ENCODE measurements at regions not wholly inside any gene's neighbourhood (a gene's known extent, or its start where the extent isn't known, plus 50 kb on each side); places are given as distances from the start of the nearest gene placed in this dataset.

DNA sequence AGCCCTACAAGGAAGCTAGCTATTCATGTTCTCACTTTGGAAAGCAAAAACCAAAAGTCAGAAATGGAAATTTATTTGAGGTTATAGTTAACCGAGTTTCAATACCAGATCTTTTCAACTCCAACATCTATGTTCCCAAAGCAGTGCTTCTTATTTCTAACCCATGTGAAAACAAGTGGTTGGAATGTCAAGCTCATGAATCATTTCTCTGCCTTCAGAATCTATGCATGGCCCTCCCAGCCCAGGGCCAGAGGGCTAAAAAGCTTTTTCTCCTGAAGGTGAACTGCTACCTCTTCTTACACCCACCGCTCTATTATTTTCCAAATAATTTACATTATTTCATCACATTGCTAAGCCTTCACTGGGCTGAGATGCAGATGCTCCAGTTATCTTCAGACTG is 158.4 kb downstream of the SP3 start:
- H3K4me3 ChIP-seq (ENCODE audit: low read depth, low read length), result no peak overlapping the region

DNA sequence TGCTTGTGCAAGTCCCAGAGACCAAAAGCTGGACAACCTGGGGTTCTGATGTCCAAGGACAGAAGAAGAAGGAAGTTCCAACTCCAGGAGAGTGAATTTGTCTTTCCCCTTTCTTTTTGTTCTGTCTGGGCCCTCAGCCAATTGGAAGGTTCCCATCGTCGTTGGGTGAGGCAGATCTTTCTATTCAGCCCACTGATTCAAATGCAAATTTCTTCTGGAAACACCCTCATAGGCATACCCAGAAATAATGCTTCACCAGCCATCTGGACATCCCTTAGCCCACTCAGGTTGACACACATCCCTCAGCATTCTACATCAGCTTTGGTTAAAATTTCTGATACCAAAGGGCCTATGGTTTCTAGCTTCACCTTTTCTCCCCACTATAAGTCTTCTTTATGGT is 156.5 kb downstream of the SP3 start:
- H3K4me3 ChIP-seq (ENCODE audit: low read depth, low read length), result no peak overlapping the region

DNA sequence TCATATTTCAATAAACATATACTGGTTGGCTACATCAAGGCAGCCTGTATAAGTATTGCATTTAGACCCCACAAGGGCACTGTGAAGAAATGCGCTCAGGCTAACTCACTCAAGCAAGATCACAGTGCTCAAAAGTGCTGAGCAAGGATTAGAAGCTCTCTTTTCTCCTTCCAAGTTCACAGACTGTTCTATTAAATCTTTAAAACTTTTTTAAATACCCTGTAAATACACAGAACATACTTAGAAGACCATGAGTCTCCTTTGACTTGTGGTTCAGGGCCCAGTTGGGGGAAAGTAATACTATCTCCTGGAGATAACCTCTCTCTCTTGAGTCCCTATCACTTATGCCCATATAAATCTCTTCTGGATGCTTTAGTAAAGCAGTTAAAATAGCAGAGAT is 152.9 kb downstream of the SP3 start:
- no peak overlapping the region for H3K4me3 ChIP-seq (ENCODE audit: low read depth, low read length)

GRCh38 chr2:173814306-173814705 is 150.9 kb downstream of the SP3 start:
- no peak overlapping the region for H3K4me3 ChIP-seq (ENCODE audit: low read depth, low read length)

GRCh38 chr2:173815772-173816171 is 149.4 kb downstream of the SP3 start:
- H3K4me3 ChIP-seq (ENCODE audit: low read depth, low read length), result no peak overlapping the region

DNA sequence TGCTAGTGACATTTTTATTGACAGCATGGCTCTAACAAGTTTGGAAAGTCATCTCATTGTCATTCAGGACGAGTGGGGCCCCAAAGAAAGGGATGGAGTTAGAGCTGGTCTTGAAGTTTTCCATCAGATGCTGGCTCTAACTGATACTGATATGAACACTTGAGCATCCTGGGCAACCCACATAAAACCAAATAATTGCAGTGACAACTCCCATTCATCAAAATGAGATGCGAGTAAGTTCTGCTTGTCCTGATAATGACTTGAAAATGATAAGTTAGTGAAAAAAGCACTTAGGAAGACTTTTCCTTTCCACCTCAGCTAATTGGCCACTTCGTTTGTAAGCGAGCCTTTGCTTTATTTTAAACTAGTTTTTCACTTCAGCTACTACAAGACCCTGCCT is 147.6 kb downstream of the SP3 start:
- no peak overlapping the region for H3K4me3 ChIP-seq (ENCODE audit: low read depth, low read length)

- H3K4me3 ChIP-seq (ENCODE audit: low read depth, low read length), result no peak overlapping the region
Measured at GRCh38 chr2:173818285-173818684, 146.9 kb downstream of the SP3 start.

- no peak overlapping the region for H3K4me3 ChIP-seq (ENCODE audit: low read depth, low read length)
Measured at GRCh38 chr2:173819852-173820251, 145.3 kb downstream of the SP3 start.

- no peak overlapping the region for H3K4me3 ChIP-seq (ENCODE audit: low read depth, low read length)
Measured at GRCh38 chr2:173821451-173821850, 143.7 kb downstream of the SP3 start.

GRCh38 chr2:173822889-173823542 is 142.2 kb downstream of the SP3 start:
- H3K4me3 ChIP-seq (ENCODE audit: low read depth, low read length), result no peak overlapping the region

GRCh38 chr2:173823543-173823939 is 141.6 kb downstream of the SP3 start:
- H3K4me3 ChIP-seq (ENCODE audit: low read depth, low read length), result no peak overlapping the region

DNA sequence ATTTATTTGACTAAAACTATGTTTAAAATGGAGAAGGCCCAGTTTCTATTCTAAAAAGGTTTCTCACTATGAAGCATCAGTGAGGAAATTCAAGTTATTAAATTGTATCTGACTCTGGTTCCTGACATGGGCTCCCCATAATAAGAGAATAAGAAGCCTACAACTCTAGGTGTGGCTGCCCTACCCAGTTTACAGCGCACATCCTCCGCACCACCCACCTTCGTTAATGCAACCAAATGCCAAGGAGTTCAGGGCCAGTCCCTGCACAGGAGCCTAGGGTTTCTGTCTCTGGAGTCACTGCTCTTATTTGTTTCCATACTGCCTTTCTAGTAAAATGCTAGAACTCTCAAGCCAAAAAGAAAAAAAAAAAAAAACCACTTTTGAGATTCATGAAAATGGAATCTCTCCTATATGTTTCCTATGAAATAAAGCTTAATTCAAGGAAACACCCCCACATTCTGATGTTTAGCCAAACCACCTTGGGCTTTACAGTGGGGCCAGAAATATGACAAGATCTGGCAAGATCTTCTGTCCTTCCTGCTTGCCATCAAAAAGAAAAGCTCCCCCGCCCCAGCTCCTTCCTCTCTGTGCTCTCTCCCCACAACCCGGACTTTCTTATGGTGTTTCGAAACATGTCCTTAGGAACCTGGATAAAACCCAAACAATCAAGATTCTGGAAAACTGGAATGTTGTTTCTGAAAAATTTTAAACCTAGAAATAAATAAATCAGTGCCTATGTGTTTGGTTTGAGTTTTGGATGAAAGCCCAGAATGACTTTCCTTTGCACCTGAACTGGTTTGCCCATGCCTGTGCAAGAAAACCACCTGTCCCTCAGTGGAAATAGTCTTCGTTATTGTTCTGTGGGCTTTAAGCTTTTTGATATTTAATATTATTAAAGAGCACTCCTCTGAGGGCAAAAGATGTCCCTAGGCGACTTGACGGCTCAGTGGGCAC is 136.7 kb downstream of the SP3 start:
- H3K4me3 ChIP-seq (ENCODE audit: low read depth, low read length), result no peak overlapping the region

DNA sequence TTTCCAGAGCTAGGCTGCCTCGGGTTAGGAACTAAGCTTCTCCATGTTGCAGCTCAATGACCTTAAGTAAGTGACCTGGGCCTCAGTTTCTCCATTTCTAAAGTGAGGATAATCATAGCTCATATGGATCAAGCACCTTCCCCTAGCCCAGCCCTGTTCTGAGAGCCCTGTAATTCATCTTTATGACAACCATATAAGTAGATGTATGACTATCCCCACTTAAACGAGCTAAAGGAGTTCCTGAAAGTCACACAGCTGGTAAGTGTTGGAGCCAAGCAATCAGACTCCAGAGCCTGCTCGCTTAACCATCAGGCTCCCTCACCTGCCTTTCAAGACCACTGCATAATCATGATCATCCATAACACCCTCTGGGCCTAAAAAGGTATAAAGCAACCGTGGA is 135.4 kb downstream of the SP3 start:
- H3K4me3 ChIP-seq (ENCODE audit: low read depth, low read length), result no peak overlapping the region

GRCh38 chr2:173830170-173830569 is 135.0 kb downstream of the SP3 start:
- no peak overlapping the region for H3K4me3 ChIP-seq (ENCODE audit: low read depth, low read length)

- H3K4me3 ChIP-seq (ENCODE audit: low read depth, low read length), result no peak overlapping the region
Measured at GRCh38 chr2:173831312-173832229, 133.6 kb downstream of the SP3 start.

DNA sequence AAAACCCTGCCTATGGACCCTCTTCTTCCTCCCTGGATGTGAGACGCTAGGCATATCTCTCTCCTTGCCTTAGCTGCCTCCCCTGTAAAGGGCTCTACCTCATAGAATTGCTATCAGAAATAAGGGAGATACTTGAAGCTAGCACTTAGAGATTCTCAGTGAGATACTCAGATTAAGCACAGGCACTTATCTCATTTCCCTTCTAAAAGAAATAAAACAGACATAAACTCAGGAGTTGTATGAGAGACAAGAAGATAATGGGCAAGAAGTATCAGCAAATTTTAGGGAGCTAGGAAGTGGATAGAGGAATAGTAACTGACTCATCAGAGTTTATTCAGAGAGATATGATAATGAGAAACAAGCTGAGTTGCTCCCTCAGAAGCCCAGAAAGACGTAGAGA is 131.0 kb downstream of the SP3 start:
- H3K4me3 ChIP-seq (ENCODE audit: low read depth, low read length), result no peak overlapping the region

DNA sequence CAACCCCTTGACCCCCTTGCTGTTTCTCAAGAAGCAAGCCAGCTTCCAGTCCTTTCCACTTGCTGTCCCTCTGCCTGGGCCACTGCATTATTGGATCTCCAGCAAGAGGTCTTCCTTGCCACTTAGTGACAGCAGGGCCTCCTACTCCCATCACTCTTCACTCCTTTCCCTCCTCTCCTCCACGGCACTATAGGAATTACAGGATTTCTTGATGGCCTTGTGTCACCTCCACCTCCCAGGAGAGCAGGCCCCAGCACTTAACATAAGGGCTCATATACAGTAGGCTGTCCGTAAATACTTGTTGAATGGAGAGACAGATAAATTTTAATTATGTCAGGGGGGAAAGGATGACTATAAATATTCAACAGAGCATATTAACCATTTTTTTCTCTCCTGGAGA is 129.4 kb downstream of the SP3 start:
- no peak overlapping the region for H3K4me3 ChIP-seq (ENCODE audit: low read depth, low read length)

DNA sequence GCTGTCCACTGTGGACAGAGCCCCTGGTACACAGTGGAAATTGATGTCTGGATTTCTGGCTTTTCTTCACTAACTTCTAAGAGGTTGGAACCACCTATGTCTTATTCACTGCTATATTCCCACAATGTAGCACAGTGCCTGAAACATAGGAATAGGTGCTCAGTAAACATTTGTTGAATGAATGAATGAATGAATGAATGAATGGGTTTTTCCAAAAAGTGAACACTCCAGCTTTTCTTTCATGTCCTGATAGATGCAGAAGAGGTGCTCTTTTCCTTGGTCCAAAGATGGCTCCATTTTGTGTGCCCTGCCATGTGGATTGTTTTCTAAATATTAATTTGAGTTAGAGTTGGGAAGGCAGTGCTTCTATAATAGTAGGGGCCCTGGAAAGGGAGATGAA is 124.1 kb downstream of the SP3 start:
- H3K4me3 ChIP-seq (ENCODE audit: low read depth, low read length), result no peak overlapping the region

DNA sequence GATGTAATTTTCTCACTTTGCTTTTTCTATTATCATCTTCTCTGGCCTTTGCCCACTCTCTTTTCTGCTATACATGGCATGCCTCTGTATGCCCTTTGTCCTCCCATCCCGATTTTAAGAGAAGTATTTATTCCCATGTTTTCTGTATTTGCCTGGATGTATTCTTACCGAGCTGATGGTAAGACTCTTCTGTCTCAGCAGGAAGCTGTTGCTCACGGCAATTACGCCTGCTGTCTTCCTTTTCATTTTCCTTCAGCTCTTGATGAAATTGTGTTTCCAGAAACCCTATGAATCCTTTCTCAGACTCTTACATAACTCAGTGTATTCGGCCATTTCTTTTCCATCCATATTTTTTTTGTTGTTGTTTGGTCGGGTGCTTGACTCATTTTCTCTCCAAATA is 121.6 kb downstream of the SP3 start:
- no peak overlapping the region for H3K4me3 ChIP-seq (ENCODE audit: low read depth, low read length)

DNA sequence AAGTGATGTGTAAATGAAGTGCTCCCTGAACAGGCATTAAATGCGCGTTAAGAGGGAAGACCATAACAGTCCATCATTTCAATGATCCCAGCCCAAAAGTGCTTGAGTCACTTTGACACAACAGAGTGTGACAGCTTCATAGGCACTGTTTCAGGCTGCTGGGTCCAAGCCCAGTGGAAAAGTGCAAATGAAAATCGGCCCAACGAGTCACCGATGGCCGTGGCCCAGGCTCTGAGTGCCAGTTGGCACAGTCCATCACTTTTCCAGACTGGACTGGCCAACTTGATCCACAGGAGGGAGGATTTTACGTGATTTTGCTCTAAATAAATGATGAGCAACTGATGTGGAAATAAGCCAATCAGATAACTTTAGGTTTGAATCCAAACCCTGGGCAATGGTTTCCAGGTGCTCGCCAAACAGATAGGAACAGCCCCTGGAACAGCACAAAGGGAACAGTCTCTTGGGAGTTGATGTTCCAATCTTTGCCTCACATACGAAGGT is 114.0 kb downstream of the SP3 start:
- H3K4me3 ChIP-seq (ENCODE audit: low read depth, low read length), result no peak overlapping the region

GRCh38 chr2:173854141-173854540 is 111.0 kb downstream of the SP3 start:
- H3K4me3 ChIP-seq (ENCODE audit: low read depth, low read length), result no peak overlapping the region

All from iPS-11a (cell line).